NOMO-1 treated with DMSO at 0.1 percent for 48 hours (cell line): ENCODE measurements at regions not wholly inside any gene's neighbourhood (a gene's known extent, or its start where the extent isn't known, plus 50 kb on each side); places are given as distances from the start of the nearest gene placed in this dataset.

Experiments used
- DNase-seq: peaks from one replicate; lab custom pipeline; 2025; ENCODE audit not compliant: unreplicated experiment; lab: John Stamatoyannopoulos, UW

- no peak for DNase-seq
These were observed 251.8 kb upstream of the ADARB2 start for GRCh38 chr10:1989090-1989489.

- DNase-seq: no peak
These were observed 244.7 kb upstream of the ADARB2 start for GRCh38 chr10:1981976-1982375.

DNA sequence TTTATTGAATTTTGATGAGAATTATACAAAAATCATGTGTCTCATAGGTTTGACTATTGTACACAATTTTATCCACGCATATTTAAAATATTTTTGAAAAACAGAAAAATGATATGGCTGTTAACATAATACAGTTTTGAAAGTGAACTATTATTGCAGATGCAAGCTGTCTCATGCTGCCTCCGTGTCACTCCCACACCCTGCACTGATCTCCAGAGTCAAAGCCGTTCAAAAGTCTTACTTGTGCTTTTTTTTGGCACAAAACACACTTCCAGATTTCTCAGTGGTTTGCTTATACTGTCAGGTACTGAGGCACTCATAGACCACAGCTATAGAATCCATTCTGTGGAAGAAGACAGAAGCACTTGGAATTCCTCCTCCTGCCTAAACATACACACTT, 243.1 kb upstream of the ADARB2 start:
- no peak for DNase-seq

DNA sequence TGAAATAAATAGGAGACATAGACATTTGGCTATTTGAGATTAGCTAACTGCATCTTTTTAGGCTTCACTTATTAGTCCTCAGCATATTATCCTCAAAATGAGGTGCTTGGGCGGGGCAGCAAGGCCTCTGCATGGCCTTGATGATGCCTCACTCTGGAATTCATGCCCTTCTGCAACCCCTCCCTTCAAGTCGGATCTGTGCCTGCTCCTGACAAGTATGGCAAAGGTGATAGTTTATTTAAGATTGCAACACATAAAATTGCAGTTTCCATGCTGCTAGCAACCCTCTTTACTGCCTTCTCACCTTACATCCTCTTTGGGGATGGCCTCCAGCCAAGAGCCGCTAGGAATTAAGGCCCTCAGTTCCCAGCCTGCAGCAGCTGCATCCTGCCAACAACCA, 241.3 kb upstream of the ADARB2 start:
- DNase-seq: no peak

DNA sequence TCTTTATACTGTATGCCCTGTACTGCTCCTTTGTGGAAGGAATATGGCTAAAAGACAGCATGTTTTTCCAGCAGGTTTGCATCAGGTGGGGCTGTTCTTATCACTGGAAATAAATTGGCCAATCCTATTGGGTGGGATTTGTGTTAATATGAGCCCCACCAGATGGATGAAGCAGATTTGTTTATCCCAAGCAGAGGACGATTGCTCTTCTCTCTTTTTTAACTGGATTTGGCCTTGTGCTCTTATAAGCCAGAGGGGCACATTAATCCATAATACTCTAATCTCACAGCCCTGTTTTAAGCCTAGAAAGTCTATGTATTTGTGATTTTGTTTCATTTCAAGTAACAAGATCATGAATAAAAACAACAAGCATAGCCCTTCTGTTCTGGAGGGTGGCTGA, 240.1 kb upstream of the ADARB2 start:
- DNase-seq: no peak

DNA sequence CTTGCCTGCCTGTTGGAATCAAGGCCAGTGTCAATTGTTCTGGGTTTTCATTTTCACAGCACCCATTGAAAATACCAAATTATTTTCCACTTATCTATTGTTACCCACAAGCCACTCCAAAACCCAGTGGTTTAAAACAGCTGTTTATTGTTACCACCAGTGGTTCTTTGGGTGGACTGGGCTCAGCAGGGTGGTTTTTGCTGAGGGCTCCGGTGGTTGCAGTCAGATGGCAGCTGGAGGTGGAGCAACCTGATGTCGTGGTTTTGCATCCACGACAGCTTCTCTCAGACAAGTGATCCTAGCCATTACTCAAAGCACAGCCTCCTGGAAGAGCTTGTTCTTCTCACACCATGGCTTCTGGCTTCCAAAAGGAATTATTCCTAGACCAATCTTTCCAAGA, 235.1 kb upstream of the ADARB2 start:
- DNase-seq: no peak

DNA sequence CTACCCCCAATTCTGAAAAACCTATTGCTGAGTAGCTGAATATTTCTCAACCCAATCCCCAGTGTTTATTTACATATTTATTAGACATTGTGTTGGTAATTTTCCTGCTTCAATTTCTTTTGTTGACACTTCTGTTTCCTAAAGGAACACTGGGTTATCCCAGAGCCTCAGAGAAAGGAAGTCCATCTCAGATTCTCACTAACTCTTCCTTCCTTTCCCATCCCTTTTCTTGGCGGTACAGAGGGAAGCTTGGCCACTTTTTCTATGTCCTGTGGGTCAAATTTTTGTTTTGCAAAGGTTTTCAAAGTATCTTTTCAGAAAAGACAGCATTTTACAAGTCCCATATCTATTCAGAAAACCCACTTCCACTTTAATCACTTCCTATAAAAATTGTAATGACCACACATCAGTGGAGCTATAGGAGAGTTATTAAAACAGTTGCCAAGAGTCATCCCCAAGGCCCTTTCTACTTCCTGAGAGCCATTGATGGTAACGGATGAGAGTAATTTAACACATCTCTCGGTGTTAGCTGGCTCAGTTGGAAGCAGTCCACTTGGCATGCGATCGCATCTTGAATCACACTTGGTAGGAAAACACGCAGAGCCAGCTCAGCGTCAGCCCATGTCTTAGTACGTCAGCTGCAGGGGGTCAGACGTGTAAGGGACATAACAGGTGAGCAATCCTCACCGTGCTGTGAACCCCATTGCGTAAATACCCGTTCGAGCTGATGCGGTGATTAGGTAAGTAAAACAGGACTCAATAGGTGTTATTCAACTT, 231.1 kb upstream of the ADARB2 start:
- DNase-seq: no peak

DNA sequence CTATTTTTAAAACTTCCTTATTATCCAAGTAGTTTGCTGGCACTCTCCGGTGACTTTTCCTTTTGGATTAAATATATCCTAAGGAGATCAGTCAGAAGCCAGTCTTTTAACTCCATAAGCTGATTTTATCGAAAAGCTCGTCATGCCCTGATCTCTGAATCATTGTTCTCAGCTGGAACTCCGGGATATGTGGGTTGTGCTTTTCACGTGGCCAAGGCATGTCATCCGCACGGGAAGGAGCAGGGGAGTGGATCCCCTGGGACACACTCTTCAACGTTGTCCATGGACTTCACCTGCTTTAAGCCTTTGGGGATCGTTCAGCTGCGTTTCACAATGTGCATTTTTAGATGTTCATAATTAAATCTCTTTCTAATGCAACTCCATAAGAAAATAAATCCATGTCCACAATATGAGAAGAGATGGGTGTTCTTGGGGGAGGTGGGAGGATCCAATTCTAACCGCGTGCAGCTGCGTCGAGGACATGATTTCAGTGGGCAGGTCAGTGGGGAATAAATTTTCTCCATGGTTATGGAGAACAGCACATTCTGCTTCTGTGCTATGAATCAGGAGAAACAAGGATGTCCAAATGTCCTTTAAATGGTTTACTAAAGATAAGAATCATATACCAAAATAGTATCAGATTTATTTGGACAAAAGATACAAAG, 229.5 kb upstream of the ADARB2 start:
- no peak for DNase-seq

GRCh38 chr10:1964476-1964875, 227.2 kb upstream of the ADARB2 start:
- no peak for DNase-seq

GRCh38 chr10:1963341-1963740, 226.0 kb upstream of the ADARB2 start:
- peak; percentile 42 for DNase-seq

GRCh38 chr10:1961989-1962388, 224.7 kb upstream of the ADARB2 start:
- DNase-seq: no peak

- no peak for DNase-seq
These were observed 223.7 kb upstream of the ADARB2 start for GRCh38 chr10:1960982-1961381.

DNA sequence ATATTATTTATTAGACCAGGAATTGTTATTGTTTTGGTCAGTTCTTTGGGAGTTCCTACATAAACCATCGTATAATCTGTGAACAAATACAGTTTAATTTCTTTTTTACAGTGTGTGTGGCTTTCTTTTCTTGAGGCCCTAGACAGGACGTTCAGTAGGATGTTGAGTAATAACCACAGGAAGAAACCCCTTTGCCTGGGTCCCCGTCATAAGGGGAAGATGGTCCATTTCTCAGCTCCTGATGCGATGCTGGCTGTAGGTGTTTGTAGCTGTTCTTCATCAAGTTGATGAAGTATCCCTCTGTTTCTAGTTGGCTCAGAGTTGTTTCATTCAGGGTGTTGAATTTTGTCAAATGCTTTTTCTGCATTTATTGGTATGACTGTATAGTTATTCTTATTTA, 219.7 kb upstream of the ADARB2 start:
- DNase-seq: peak; percentile 59

- no peak for DNase-seq
These were observed 217.0 kb upstream of the ADARB2 start for GRCh38 chr10:1954300-1954699.

DNA sequence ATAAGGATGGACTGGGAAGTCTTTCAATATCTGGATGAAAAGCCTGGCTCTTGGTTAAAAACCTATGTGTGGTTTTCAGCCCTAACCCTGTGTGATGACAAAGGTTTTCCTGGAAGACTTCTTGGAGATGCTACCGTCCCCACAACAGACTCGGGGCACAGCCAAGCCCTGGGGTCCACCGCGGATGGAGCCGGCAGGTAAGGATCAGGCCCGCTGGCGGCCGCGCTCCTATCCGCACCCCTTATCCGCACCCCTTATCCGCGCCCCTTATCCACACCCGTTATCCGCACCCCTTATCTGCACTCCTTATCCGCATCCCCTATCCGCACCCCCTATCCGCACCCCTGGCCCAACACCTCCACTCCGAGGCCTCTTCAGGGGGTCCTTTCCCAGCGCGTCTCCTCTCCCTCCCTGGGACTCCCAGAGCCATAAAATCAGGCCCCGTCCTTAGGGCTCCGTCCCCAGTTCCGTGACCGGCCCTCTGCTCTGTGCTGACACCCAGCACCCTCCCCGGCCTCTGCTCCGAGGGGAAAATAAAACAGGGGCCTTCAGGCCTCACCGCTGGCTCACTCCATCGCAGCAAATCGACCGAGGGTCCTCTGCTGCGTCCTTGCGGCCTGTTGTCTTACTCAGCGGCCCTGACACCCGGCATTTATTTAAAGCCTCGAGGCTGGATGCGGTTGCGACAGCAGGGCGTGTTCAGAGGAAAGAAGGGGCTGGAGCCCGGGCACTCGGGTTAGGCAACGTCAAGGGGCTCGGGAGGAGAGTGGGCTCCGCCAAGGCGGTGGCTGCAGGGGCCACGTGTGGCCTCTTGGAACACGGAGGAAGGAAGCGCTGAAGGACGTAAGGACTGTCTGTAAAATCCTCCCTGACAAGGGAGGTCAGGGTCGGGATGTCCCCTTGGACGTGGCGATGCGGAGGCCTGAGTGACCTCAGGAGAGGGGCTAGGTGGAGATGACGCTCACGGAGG, 215.1 kb upstream of the ADARB2 start:
- no peak for DNase-seq

DNA sequence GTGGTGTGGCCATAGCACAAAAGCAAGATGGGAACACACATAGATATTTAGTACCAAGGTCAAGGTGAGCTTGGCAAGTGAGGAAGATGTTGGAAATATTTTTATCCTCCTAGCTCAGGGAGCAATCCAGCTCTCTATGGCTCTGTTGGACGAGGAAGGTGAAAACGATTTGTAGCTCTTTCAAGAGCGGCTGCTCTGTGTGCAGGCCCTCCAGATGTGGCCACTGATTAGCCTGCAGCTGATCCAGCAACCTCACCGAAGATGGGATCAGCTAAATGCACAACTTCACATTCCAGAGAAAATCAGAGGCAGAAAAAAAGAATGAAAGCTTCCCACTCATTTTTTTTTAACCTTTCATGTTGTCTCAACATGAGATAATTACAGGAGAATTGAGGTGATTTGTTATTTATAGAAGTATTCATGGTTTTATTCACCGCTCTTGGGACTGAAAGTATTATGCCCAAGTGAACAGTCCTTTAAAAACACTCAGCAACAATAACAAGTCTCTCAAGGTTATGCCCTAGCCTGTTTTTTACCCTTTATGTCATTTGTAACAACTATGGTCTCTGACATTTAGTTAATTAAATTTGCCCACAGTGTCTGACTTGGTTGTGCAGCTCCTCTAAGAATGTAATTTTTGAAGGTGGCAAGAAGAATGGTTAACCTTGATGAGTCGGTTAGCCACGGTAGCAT, 213.6 kb upstream of the ADARB2 start:
- DNase-seq: no peak

- DNase-seq: no peak
These were observed 210.2 kb upstream of the ADARB2 start for GRCh38 chr10:1947464-1948003.

DNA sequence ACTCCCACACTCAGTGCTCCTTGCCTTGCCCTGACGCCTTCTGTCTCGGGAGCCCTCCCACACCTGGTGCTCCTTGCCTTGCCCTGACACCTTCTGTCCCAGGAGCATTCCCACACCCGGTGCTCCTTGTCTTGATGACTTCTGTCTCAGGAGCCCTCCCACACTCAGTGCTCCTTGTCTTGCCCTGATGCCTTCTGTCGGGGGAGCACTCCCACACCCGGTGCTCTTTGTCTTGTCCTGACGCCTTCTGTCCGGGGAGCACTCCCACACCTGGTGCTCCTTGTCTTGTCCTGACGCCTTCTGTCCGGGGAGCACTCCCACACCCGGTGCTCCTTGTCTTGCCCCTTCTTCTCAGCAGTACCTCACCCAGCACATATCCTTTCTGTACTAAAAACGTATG, 207.2 kb upstream of the ADARB2 start:
- DNase-seq: no peak

DNA sequence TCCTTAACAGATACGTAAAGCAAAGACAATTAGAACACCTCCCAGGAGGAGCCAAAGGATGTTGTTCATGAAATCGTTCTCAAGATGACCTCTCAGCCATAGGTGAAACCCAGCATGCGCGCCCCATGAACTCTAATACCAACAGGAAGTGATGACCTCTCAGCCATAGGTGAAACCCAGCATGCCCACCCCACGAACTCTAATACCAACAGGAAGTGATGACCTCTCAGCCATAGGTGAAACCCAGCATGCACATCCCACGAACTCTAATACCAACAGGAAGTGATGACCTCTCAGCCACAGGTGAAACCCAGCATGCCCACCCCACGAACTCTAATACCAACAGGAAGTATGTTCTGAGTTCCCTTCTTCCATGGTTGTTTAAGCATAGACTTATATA, 205.2 kb upstream of the ADARB2 start:
- no peak for DNase-seq

- no peak for DNase-seq
These were observed 201.7 kb upstream of the ADARB2 start for GRCh38 chr10:1939016-1939415.

GRCh38 chr10:1938317-1938716, 201.0 kb upstream of the ADARB2 start:
- peak; percentile 67 for DNase-seq
